ENCODE measurements at regions not wholly inside any gene's neighbourhood (a gene's known extent, or its start where the extent isn't known, plus 50 kb on each side); places are given as distances from the start of the nearest gene placed in this dataset.

DNA sequence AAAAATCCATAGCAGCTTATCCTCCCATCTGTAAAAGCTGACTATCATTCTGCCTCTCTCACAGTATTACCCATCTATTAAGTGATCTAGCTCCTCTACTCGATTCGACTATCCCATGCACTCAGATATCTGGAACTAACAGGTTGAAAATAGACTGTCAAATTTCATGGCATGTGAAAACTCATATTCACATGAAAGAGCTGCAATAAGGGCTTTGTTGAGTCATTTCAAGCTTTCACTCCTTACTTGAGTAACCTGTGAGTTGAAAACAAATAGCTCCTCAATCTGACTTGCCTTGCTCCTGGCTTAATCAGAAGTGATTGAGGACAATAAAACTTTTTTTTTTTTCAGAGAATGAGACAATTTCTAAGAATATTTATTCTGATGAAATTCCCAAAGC lies 192.4 kb upstream of the ERBB4 start:
- intact Hi-C loops (cut with DNase I; ENCODE audit: low total_unique reads), result no loop called here
- H3K36me3 ChIP-seq, result no peaks in the 10 kb centered on the region
- H3K27ac ChIP-seq, result no peak overlapping the region
- in situ Hi-C loops (cut with MboI; ENCODE audit: low pct_ligation_motif_present in 1 of 4, low pct_unique_long_range_greater_than_20kb in 1 of 4, low sequenced_read_pairs in 3 of 4), result no loop called here
- DNase-seq, result no peak
- no peaks in the 10 kb centered on the region for H3K9me3 ChIP-seq
- TF ChIP-seq POLR2AphosphoS5 (IDR thresholded peaks at IDR 0.05) (no peak), EP300 (IDR thresholded peaks at IDR 0.05; ENCODE audit: low read depth) (no peak), POLR2A (IDR thresholded peaks at IDR 0.05) (no peak)
- TF ChIP-seq, protein P1, sequence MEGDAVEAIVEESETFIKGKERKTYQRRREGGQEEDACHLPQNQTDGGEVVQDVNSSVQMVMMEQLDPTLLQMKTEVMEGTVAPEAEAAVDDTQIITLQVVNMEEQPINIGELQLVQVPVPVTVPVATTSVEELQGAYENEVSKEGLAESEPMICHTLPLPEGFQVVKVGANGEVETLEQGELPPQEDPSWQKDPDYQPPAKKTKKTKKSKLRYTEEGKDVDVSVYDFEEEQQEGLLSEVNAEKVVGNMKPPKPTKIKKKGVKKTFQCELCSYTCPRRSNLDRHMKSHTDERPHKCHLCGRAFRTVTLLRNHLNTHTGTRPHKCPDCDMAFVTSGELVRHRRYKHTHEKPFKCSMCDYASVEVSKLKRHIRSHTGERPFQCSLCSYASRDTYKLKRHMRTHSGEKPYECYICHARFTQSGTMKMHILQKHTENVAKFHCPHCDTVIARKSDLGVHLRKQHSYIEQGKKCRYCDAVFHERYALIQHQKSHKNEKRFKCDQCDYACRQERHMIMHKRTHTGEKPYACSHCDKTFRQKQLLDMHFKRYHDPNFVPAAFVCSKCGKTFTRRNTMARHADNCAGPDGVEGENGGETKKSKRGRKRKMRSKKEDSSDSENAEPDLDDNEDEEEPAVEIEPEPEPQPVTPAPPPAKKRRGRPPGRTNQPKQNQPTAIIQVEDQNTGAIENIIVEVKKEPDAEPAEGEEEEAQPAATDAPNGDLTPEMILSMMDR (IDR thresholded peaks at IDR 0.05), result no peak
- no peaks in the 10 kb centered on the region for H3K27me3 ChIP-seq
- H3K4me1 ChIP-seq, result no peaks in the 10 kb centered on the region
- 52 to 64% methylated on average over 2 of the region's 2 CpGs for WGBS, 2 donors (ENCODE audit: low coverage in 1 of 2)
- no peak overlapping the region for H3K4me3 ChIP-seq

DNA sequence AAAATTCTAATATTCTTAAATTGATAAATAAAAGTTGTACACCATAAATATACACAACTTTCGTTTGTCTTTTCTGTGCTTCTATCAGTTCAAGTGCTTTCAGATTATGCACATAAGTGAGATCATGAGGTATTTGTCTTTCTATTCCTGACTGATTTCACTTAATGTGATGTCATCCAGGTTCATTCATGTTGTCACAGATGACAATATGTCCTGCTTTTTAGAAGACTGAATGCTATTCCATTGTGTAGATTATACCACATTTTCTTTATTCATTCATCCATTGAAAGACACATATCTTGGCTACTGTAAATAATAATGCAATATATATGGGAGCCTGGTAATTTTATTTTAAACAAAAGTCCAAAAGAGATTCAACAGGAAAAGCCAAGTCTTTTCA lies 190.1 kb upstream of the ERBB4 start:
- no peaks in the 10 kb centered on the region for H3K4me1 ChIP-seq
- in situ Hi-C loops (cut with MboI; ENCODE audit: low pct_ligation_motif_present in 1 of 4, low pct_unique_long_range_greater_than_20kb in 1 of 4, low sequenced_read_pairs in 3 of 4), result no loop called here
- no peak overlapping the region for H3K4me3 ChIP-seq
- intact Hi-C loops (cut with DNase I; ENCODE audit: low total_unique reads), result no loop called here
- no peak overlapping the region for H3K27ac ChIP-seq
- H3K27me3 ChIP-seq, result no peaks in the 10 kb centered on the region
- no peaks in the 10 kb centered on the region for H3K36me3 ChIP-seq
- H3K9me3 ChIP-seq, result no peaks in the 10 kb centered on the region
- no peak for TF ChIP-seq POLR2A (IDR thresholded peaks at IDR 0.05)
- TF ChIP-seq EP300 (IDR thresholded peaks at IDR 0.05; ENCODE audit: low read depth), result no peak
- TF ChIP-seq POLR2AphosphoS5 (IDR thresholded peaks at IDR 0.05), result no peak
- TF ChIP-seq, protein P1 (IDR thresholded peaks at IDR 0.05), result no peak
- no peak for DNase-seq
- 46 to 53% methylated on average over 1 of the region's 1 CpG for WGBS, 2 donors (ENCODE audit: low coverage in 1 of 2)

DNA sequence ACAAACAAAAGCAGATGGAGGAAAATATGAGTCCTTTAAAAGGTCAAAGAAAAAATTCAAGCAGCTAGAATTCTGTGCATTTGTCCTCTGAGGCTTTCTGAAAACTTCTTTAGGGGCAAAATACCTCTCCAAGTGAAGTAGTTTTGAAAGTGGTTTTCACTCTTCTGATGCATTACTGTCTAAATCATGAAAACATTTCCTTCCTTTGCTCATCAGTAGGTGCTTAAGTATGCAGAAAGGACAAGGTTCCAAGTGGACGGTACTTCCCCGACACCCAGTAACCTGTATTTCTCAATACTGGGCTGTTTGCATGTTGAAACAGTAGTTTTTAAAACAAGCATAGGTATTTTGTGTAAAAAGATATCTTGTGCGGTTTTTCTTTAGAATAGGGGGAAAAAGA lies 189.1 kb upstream of the ERBB4 start:
- Histone ChIP-seq H3K4me1 (no peaks in the 10 kb centered on the region), H3K27ac (no peak overlapping the region), H3K27me3 (no peaks in the 10 kb centered on the region), H3K9me3 (no peaks in the 10 kb centered on the region), H3K36me3 (no peaks in the 10 kb centered on the region), H3K4me3 (no peak overlapping the region)
- intact Hi-C loops (cut with DNase I; ENCODE audit: low total_unique reads), result no loop called here
- DNase-seq, result no peak
- in situ Hi-C loops (cut with MboI; ENCODE audit: low pct_ligation_motif_present in 1 of 4, low pct_unique_long_range_greater_than_20kb in 1 of 4, low sequenced_read_pairs in 3 of 4), result no loop called here
- no peak for TF ChIP-seq POLR2A (IDR thresholded peaks at IDR 0.05)
- no peak for TF ChIP-seq EP300 (IDR thresholded peaks at IDR 0.05; ENCODE audit: low read depth)
- TF ChIP-seq POLR2AphosphoS5 (IDR thresholded peaks at IDR 0.05), result no peak
- TF ChIP-seq, protein P1 (IDR thresholded peaks at IDR 0.05), result no peak
- 68 to 83% methylated on average over 3 of the region's 3 CpGs for WGBS, 2 donors (ENCODE audit: low coverage in 1 of 2)

- no peak for DNase-seq
- in situ Hi-C loops (cut with MboI; ENCODE audit: low pct_ligation_motif_present in 1 of 4, low pct_unique_long_range_greater_than_20kb in 1 of 4, low sequenced_read_pairs in 3 of 4) (no loop called here), intact Hi-C loops (cut with DNase I; ENCODE audit: low total_unique reads) (no loop called here)
- Histone ChIP-seq H3K36me3 (no peaks in the 10 kb centered on the region), H3K4me1 (no peaks in the 10 kb centered on the region), H3K27me3 (no peaks in the 10 kb centered on the region), H3K4me3 (no peak overlapping the region), H3K27ac (no peak overlapping the region), H3K9me3 (no peaks in the 10 kb centered on the region)
- WGBS, 2 donors (ENCODE audit: low coverage in 1 of 2), result 59 to 100% methylated on average over 1 to 2 of the region's 2 CpGs
- TF ChIP-seq POLR2A (IDR thresholded peaks at IDR 0.05) (no peak), POLR2AphosphoS5 (IDR thresholded peaks at IDR 0.05) (no peak), EP300 (IDR thresholded peaks at IDR 0.05; ENCODE audit: low read depth) (no peak)
- TF ChIP-seq, protein P1 (IDR thresholded peaks at IDR 0.05), result no peak
Observed at GRCh38 chr2:212726403-212726802, 187.8 kb upstream of the ERBB4 start.

Data from transverse colon (tissue), 4 donors.